COR-L47 (cell line): ENCODE measurements at regions not wholly inside any gene's neighbourhood (a gene's known extent, or its start where the extent isn't known, plus 50 kb on each side); places are given as distances from the start of the nearest gene placed in this dataset.
"Not testable (repeated sequence)": the region's sequence is repeated elsewhere in the genome, so short reads cannot be mapped to it uniquely, and the experiment has no call there.

Experiments
- DNase-seq: peaks from one replicate; lab custom pipeline; 2025; lab: John Stamatoyannopoulos, UW

- no peak for DNase-seq
Observed at GRCh38 chr5:40223884-40224402, 455.8 kb upstream of the PTGER4 start.

GRCh38 chr5:40221796-40222195 lies 457.9 kb upstream of the PTGER4 start:
- DNase-seq = no peak

DNA sequence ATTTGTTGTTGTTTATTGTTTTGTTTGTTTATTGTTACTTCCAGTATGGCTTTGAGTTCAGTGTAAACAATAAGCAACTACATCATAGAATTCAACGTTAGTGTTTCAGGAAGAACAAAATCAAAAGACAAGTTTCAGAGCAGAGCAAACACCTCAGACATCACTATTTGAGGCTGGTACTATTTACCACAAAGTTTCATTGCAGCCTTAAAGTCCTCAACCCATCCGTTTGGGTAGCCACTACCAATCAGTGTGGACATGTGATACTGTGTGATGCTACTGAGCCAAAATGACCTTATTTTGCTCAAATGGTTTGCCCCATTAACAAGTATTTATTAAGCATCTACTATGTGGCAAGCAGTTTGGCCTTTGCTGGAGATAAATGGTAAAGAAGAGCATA lies 458.5 kb upstream of the PTGER4 start:
- DNase-seq = no peak

DNA sequence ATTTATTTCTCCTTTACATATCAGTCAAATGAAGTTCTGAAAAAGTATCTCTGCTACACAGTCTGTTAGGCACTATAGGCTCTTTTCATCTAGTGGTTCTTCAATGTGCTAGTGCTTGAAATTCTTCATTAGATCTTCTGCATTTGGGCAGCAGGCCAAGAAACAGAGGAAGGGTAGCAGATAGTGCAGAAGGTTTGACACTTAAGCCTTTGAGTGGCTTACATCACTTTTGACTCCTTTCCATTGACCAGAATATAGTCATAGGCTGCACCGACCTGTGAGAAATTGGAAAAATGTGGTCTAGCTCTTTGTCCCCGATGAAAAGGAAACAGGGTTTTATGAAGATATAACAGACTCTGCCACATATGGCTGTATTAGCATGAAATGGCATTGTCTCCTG lies 459.5 kb upstream of the PTGER4 start:
- no peak for DNase-seq

DNA sequence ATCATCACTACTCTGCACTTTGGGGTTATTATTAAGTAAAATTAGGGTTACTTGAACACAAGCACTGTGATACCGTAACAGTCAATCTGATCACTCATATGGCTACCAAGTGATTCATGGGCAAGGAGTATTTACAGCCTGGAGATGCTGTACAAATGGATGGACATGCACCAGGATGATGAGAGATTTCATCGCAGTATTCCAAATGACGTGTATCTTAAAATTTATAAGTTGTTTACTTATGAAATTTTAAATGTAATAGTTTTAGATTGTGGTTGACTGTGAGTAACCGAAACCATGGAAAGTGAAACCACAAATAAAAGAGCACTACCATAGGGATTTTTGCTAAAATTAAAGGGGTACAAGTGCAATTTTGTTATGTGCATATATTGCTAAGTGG lies 462.2 kb upstream of the PTGER4 start:
- no peak for DNase-seq

DNA sequence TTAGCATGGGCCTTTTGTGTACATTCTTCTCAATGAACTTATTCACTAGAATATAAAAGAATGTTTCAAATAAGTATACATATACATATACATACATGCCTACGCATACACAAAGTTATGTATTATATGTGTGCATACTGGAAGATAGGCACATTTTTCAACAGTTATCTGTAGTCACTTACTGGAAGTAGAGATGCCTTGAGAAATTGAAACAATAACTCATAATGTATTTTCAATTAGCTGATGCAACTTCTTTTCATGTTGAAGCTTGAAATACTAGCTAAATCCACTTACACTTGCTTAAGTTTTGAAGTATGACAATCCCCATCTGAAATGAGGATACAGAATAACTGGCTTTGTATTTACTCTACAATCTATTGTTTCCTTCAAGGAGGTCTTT lies 469.0 kb upstream of the PTGER4 start:
- no peak for DNase-seq

DNA sequence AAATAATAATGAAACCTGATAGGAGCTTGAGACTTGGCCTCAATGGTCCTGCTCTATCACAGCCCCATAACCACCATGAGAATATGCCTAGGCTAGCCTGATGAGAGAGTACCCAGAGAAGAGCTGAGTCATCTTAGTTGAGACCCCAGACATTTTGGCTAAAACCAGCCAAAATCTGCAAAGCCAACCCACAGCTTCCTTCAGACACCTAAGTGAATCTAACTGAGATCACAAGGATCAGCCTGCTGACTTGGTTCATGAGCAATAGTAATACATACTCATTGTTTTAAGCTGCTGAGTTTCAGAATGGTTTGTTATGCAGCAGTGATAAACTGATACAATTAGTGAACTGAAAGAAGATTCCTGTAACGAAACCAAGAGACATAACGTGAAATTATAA lies 473.7 kb upstream of the PTGER4 start:
- no peak for DNase-seq

DNA sequence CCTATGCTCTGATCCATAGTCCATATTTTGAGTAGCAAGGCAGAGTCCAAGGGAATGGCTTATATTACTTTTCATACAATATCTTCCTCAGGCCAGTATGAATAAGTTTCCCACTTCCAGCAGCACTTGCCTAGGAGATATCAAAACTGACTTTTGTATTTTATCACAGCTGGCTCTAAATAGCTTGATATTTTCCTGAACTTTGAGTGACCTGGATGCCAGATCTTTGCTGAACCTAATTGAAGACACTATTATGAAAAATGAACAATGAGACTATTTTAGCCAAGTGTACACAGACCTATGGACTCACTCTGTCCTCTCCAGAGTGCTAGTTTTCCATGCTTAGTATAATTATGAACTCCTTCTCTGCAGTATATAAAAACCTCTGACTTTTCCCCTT lies 475.6 kb upstream of the PTGER4 start:
- DNase-seq = no peak

- no peak for DNase-seq
Observed at GRCh38 chr5:40202814-40203440, 476.8 kb upstream of the PTGER4 start.

DNA sequence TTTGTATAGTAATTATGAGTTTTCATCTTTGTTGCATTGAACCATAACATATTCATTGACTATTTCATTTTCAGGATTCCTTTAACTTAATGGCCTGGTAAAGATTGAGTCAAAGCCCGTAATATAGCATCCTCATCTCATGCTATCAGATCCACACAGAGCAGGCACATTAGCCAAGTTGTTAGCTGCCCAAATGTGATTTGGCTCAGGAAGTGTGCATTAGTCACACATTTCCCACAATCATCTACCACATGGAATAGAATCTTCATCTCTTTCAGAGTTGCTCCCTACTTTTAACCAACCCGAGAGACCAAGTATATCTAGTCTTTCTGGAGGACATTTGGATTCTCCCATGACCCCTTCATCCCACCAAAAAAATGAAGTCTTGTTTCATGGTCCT lies 481.0 kb upstream of the PTGER4 start:
- DNase-seq = no peak

DNA sequence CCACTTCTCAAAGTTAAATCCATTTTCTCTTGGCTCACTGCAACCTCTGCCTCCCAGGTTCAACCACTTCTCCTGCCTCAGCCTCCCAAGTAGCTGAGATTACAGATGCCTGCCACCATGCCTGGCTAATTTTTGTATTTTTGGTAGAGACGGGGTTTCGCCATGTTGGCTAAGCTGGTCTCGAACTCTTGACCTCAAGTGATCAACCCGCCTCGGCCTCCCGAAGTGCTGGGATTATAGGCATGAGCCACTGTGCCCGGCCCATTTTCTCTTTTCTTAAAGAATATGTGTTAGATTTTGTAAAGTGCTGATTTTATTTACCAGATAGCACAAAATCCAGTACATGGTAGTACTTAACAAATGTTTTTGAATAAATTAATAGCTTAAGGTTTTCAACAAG lies 484.1 kb upstream of the PTGER4 start:
- DNase-seq = not testable (repeated sequence)

DNA sequence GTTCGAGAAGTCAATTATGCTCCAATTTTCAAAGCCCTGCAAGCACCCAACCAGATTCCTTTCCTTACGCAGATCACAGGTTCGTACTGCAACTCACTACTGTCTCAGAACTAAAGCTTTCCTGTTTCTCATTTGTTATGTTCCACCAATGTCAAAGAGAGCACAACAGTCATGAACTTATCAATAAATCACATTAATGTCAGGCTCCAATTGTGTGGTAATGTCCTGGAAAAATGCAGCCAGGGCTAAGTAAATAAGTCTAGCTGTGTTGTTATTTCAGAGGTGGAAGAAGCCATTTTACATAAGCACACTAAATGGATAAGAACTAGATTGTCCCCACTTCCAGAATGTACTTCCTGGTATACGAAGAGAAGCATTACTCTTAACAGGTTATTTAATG lies 488.6 kb upstream of the PTGER4 start:
- DNase-seq = no peak

- DNase-seq = no peak
Observed at GRCh38 chr5:40172721-40173120, 507.0 kb upstream of the PTGER4 start.

DNA sequence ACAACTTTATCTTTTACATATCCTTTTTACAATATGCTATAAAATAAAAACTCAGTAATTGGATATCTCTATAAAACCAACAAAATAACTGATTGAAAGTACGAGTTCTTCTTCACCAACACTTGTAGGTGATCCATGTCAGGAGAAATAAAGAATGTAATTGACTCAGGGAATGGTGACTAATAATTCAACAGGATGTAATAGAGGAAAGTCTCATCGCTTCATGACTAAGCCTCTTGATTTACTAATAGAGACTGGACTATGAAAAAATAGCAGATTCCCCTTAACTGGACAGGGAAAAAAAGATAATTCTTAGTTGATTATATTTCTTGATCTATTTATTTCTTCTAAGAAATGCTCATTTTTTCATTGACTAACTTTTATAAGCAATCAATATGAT lies 507.7 kb upstream of the PTGER4 start:
- no peak for DNase-seq

- no peak for DNase-seq
Observed at GRCh38 chr5:40167283-40167682, 512.4 kb upstream of the PTGER4 start.

- no peak for DNase-seq
Observed at GRCh38 chr5:40166802-40167201, 512.9 kb upstream of the PTGER4 start.

DNA sequence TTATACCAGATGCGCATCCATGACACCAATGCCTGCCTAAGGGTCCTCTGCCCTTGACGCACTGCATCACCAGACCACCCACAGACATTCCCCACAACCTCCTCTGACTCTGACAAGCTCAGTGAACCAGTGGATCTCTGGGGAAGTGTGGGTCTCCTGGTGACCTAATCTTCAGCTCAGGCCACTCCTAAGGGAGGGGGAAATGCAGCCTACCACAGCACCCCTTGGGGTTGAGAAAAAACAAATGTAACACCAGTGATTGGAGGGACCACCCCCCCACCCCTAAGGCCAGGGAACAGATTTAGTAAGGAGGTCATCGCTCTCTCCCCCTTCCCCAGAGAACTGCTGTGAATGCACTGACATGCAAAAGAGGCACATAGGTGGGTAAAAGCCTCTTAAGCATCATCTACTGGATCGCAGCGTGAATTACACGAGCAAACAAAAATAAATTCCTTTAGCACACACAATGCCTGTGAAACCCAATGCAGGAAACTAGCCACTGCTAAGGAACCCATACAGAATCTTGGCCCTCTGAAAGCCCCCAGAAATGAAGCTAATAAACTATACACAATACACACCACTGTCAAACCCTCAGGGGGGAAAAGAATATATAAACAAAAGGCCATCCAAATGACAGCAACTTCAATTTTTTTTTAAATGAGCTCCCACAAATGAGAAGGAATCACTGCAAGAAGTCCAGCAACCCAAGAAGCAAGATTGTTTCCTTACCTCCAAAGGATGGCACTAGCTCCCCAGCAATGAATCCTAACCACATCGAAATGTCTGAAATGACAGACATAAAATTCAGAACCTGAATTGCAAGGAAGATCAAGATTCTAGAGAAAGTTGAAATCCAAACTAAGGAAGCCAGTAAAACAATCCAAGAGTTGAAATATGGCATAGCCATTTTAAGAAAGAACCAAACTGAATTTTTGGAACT lies 513.7 kb upstream of the PTGER4 start:
- DNase-seq = no peak

DNA sequence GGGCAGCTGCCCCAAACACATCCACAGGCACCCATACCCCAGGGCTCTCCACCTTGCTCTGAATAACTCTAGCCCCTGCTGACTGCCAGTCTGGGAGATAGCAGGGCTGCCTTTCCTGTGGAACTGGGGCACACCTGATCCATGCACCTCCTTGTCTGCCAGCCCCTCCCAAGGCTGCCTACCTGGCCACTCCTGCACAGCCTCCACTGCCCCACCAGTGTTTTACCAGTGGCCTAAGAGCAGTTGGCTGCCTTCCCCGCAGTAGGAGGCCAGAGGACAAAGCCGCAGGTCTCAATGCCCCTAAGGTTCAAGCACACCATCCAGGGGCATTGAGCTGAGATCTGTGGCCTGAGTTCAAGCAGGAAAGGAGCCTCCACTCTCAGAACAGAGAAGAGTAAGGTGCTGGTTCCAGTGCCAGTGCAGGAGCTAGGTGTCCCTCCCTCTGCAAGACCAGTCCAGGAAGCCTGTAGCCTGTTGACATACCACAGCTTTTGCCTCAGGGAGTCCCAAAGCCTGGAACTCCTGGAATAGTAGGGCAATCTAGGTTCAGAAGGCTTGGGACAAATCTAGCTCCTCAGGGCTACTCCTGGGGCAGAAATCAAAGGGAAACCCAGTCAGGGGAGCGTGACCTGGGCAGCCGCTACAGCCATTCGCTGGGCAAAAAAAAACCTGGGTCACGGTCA lies 514.5 kb upstream of the PTGER4 start:
- DNase-seq = no peak

DNA sequence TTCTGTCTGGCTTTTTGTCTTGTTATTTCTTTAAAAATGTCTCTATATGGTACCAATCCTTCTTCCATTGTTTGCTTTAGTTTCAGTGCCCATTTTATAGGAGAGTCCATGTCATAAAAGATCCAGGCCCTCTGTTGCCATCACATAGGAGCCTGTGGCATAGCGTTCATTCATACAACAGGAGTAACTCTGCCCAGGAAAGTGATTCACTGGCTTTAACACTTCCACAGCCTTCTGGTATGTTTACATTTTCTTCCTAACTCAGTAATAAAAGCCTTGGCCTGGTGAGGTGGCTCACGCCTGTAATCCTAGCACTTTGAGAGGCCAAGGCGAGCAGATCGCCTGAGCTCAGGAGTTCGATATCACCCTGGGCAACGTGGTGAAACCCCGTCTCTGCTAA lies 519.3 kb upstream of the PTGER4 start:
- no peak for DNase-seq

DNA sequence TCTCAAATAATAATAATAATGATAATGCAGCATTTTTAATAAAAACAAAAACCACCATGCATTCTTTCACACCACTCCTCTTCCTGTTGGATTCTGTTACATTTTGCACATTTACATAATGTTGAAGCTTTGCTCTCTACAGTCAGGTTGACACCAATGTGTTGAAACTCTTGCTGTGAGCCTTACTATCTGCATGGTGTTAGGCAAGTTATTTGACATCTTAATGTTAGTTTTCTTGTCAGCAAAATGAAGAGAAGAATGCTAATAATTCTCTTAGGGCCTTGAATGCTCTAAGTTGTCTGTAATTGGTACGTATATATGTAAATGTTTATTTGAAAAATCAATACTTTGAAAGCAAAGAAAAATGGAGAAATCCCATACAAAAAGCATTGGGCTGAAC lies 525.5 kb upstream of the PTGER4 start:
- DNase-seq = no peak

DNA sequence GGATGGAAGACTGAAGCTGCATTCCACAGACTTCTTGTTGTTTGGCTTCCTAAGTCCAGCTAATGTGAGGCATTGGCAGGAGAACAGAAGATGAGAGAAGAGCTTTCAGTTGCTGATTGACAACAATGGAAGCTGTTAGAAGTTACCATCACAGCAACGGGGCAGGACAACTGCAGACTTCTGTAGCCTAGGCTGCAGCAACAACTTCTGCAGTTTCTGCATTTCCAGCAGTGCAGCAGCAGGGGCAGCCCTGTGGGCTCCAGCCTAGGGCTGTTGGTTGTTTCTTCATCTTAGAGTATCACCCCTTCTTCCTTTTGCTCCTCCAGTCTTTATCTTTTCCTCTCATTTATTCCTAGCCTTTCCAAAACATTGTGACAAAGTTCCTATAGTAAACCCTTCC lies 528.8 kb upstream of the PTGER4 start:
- no peak for DNase-seq

DNA sequence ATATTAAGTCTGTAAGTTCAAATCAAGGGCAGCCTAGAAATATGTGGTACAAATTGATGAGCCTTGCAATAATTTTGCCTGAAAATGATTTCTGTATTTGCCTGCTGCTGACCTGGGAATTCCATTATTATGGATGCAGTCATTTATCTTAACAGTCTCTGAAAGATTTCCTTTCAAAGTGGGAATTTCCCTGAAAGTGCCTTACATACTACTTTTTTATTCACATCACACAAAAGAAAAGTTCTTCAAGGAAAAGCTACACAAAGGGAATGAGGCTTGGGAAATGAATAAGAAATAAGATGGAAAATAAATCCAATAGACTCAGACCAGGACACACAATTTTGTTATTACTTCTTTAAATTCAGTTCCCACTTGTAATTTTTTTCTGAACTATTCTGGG lies 537.8 kb upstream of the PTGER4 start:
- no peak for DNase-seq

GRCh38 chr5:40141418-40141817 lies 538.3 kb upstream of the PTGER4 start:
- no peak for DNase-seq
